Gastroesophageal sphincter (tissue), 4 donors: ENCODE measurements at regions not wholly inside any gene's neighbourhood (a gene's known extent, or its start where the extent isn't known, plus 50 kb on each side); places are given as distances from the start of the nearest gene placed in this dataset.

Experiments used
- ATAC-seq: fragments of 150-250 bp; one replicate; pipeline ENCODE4 v1.9.1; 2016; ENCODE audit warnings: mild to moderate bottlenecking, moderate library complexity
- H3K27ac ChIP-seq, 4 donors: fragments of 200-600 bp; sonication (generic) in 3 of 4; 1 replicate in 3 of 4; 2 replicates in 1 of 4; pipeline ENCODE4 v1.5.1; 2016 to 2019
- H3K27me3 ChIP-seq: fragments of 200-600 bp; sonication (generic); one replicate; pipeline ENCODE4 v1.5.1; 2019
- H3K36me3 ChIP-seq, 2 donors: fragments of 200-600 bp; sonication (generic); one replicate each; pipeline ENCODE4 v1.5.1; 2019; ENCODE audit warnings: control low read depth in 1 of 2
- H3K4me1 ChIP-seq, 3 donors: fragments of 200-600 bp; sonication (generic); 1 replicate in 2 of 3; 2 replicates in 1 of 3; pipeline ENCODE4 v1.5.1; 2016 to 2019; ENCODE audit warnings: control low read depth in 2 of 3
- H3K4me3 ChIP-seq, 2 donors: fragments of 200-600 bp; sonication (generic); one replicate each; pipeline ENCODE4 v1.5.1; 2019; ENCODE audit warnings: mild to moderate bottlenecking in 1 of 2, moderate library complexity in 1 of 2
- H3K9me3 ChIP-seq, 3 donors: fragments of 200-600 bp; sonication (generic); one replicate each; pipeline ENCODE4 v1.5.1; 2017 to 2019; ENCODE audit warnings: control low read depth in 2 of 3
- EP300 ChIP-seq: sonication (generic); formaldehyde crosslinking; IDR thresholded peaks from one replicate; pipeline ENCODE4 v1.6.1; 2017; ENCODE audit warnings: antibody characterized with exemption, mild to moderate bottlenecking
- POLR2A ChIP-seq, 2 donors: fragments of 450-650 bp; IDR thresholded peaks; one replicate each; pipeline ENCODE4 v1.6.1; 2017; ENCODE audit warnings: antibody characterized with exemption in 2 of 2, mild to moderate bottlenecking in 2 of 2, moderate library complexity in 1 of 2
- POLR2AphosphoS5 ChIP-seq: sonication (generic); formaldehyde crosslinking; IDR thresholded peaks from one replicate; pipeline ENCODE4 v1.6.1; 2017; ENCODE audit warnings: antibody characterized with exemption
- WGBS, 2 donors: methylation state at CpG; one replicate each; pipeline ENCODE4 v1.1.5; 2018; ENCODE audit warnings: low coverage in 1 of 2; 5-methylcytosine and 5-hydroxymethylcytosine counted together
- TF ChIP-seq, protein P1 (sequence below), 4 experiments: fragments of 200-600 bp in 2 of 4; fragments of 450-650 bp in 2 of 4; sonication (generic) in 1 of 4; IDR thresholded peaks; one replicate each; pipeline ENCODE4 v1.5.1; 2017 to 2019; ENCODE audit warnings: antibody characterized with exemption in 4 of 4, mild to moderate bottlenecking in 2 of 4, moderate library complexity in 2 of 4

DNA sequence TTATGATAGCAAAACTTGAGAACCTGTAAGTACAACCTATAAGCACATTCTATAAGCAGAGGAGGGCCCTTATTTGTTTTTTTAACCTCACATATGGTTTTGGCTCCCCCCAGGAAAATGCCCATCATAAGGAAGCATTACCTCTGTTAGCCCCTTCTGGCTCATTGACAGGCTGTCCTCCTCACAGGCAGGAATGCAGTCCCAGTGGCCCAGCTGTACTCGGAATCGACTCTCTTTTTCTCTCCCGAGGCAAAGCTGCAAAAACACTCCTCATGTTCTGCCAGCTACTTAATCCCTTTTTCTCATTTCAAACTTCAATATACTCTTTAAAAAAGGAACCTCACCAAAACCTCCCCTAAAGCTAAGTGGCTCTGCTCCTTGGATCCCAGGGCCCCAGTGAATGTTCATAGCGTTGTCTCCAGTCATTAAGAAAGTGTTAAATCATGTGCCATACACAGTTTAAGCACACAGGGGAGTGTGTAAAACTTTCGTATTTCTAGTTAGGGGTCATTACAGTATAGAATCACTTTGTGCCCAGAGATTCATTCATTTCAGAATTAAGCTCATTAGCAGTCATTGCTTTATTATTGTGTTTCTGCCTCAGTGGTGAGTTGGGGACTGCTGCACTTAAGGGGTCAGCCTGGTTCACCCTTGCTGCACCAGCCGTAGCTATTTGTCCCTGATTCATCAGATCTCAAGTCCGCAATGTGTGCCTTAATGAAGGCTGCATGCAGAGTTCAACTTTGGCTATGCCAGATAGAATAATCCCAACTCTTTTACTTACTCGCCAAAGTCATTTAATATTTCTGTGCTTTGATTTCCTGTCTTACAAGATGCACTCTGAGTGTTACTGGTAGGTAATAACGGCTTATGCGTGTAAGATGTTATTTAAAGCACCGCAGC, 57.6 kb downstream of the JRKL start:
- H3K9me3 ChIP-seq: no peaks in the 10 kb centered on the region
- WGBS, 2 donors: 62 to 86% methylated on average over 5 to 11 of the region's 11 CpGs
- no peak overlapping the region for H3K27ac ChIP-seq
- H3K4me1 ChIP-seq: no peaks in the 10 kb centered on the region
- no peak for ATAC-seq
- H3K36me3 ChIP-seq: no peaks in the 10 kb centered on the region
- no peak overlapping the region for H3K4me3 ChIP-seq
- H3K27me3 ChIP-seq: no peaks in the 10 kb centered on the region
- TF ChIP-seq POLR2A (IDR thresholded peaks at IDR 0.05): no peak
- no peak for TF ChIP-seq POLR2AphosphoS5
- no peak for TF ChIP-seq EP300
- TF ChIP-seq, protein P1, sequence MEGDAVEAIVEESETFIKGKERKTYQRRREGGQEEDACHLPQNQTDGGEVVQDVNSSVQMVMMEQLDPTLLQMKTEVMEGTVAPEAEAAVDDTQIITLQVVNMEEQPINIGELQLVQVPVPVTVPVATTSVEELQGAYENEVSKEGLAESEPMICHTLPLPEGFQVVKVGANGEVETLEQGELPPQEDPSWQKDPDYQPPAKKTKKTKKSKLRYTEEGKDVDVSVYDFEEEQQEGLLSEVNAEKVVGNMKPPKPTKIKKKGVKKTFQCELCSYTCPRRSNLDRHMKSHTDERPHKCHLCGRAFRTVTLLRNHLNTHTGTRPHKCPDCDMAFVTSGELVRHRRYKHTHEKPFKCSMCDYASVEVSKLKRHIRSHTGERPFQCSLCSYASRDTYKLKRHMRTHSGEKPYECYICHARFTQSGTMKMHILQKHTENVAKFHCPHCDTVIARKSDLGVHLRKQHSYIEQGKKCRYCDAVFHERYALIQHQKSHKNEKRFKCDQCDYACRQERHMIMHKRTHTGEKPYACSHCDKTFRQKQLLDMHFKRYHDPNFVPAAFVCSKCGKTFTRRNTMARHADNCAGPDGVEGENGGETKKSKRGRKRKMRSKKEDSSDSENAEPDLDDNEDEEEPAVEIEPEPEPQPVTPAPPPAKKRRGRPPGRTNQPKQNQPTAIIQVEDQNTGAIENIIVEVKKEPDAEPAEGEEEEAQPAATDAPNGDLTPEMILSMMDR (IDR thresholded peaks at IDR 0.05): no peak

DNA sequence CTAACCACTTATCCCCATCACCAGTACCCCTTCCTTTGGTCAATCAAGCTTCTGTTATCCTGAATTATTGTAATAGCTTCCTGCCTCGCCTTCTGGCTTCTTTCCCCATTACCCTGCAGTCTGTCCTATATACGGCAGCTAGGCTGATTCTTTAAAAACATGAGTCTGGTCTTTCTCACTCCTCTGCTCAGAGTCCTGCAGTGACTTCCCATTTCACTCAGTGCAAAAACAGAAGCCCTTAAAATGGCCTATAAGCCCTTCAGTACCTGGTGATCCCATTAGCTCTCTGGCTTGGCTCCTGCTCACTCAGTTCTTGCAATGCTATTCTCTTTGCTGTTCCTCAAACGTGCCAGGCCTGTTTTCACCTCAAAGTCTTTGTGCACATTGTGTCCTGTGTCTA, 58.4 kb downstream of the JRKL start:
- no peak for TF ChIP-seq POLR2AphosphoS5
- TF ChIP-seq, protein P1 (IDR thresholded peaks at IDR 0.05): no peak
- H3K36me3 ChIP-seq: no peaks in the 10 kb centered on the region
- H3K27me3 ChIP-seq: no peaks in the 10 kb centered on the region
- no peak overlapping the region for H3K27ac ChIP-seq
- H3K9me3 ChIP-seq: no peaks in the 10 kb centered on the region
- 34 to 80% methylated on average over 1 to 3 of the region's 3 CpGs for WGBS, 2 donors
- H3K4me3 ChIP-seq: no peak overlapping the region
- ATAC-seq: no peak
- no peaks in the 10 kb centered on the region for H3K4me1 ChIP-seq

DNA sequence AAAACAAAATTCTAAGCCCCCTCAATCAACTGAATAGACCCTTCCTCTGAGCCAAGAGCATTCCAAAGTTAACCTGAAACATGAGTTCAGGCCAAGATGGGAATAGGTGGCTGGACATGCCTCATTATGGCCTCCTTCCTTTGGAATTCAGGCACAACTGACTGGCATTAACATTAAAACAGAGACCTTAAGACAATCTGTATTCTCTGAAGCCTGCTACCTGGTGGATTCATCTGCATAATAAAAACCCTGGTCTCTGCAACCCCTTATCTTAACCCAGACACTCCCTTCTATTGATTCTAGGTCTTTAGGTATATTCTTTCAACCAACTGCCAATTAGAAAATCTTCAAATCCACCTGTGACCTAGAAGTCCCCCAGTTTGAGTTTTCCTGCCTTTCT, 66.3 kb downstream of the JRKL start:
- Histone ChIP-seq H3K27ac (no peak overlapping the region), H3K4me1 (no peaks in the 10 kb centered on the region), H3K4me3 (no peak overlapping the region), H3K27me3 (peaks cover 13% of the 10 kb centered on the region), H3K36me3 (no peaks in the 10 kb centered on the region), H3K9me3 (peaks cover 0 to 8% (median 0%) of the 10 kb centered on the region in 3 donors)
- TF ChIP-seq POLR2A (IDR thresholded peaks at IDR 0.05): no peak
- TF ChIP-seq, protein P1 (IDR thresholded peaks at IDR 0.05): no peak
- no peak for TF ChIP-seq EP300
- TF ChIP-seq POLR2AphosphoS5: no peak
- ATAC-seq: no peak

DNA sequence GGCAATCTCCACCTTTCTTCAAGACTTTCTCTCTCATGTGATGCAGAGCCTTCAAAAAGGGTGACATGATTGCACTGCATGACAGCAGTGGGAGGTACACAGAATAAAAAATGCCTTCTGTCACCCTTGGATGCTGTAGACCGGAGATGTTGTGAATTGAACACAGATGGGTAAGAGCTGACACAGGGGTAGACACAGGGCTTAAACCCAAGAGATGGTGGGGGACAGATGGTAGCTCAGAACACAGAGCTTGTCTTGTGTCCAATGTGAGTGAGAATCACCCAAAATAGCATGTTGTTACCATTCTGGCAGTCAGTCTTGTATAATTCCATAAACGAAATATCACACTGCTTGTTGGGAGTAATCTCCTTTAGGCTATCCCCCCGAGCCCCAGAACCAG, 69.9 kb downstream of the JRKL start:
- WGBS, 2 donors: 58 to 73% methylated on average over 1 to 3 of the region's 3 CpGs
- H3K4me3 ChIP-seq: no peak overlapping the region
- peaks cover 9% of the 10 kb centered on the region for H3K27me3 ChIP-seq
- TF ChIP-seq, protein P1 (IDR thresholded peaks at IDR 0.05): no peak
- TF ChIP-seq POLR2AphosphoS5: no peak
- no peak overlapping the region for H3K27ac ChIP-seq
- no peaks in the 10 kb centered on the region for H3K36me3 ChIP-seq
- ATAC-seq: no peak
- peaks cover 0 to 5% (median 4%) of the 10 kb centered on the region in 3 donors for H3K4me1 ChIP-seq
- peaks cover 0 to 8% (median 0%) of the 10 kb centered on the region in 3 donors for H3K9me3 ChIP-seq

DNA sequence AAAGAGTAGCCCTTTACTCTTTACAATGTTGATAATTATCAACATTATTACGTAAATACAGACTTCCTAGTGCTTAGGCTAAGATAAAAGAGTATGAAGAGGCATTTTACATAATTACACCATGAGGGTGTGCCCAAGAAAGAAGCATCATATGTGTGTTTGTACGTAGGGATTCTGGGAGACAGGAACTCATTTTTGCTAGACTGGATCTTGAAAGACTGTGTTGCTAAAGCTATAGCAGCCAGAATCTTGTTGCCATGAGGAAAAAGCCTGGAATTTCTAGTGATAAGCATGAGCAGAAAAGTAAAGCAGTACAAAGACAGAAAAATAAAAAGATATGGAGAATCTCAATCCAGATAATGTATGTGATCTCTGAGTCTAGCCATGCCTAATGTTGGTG, 72.1 kb downstream of the JRKL start:
- H3K4me1 ChIP-seq: peaks cover 0 to 5% (median 4%) of the 10 kb centered on the region in 3 donors
- ATAC-seq: no peak
- no peak overlapping the region for H3K27ac ChIP-seq
- no peaks in the 10 kb centered on the region for H3K27me3 ChIP-seq
- peaks cover 0 to 8% (median 0%) of the 10 kb centered on the region in 3 donors for H3K9me3 ChIP-seq
- H3K36me3 ChIP-seq: no peaks in the 10 kb centered on the region
- no peak overlapping the region for H3K4me3 ChIP-seq
- 43 to 53% methylated on average over 2 of the region's 2 CpGs for WGBS, 2 donors
- TF ChIP-seq, protein P1 (IDR thresholded peaks at IDR 0.05): no peak
- no peak for TF ChIP-seq POLR2A (IDR thresholded peaks at IDR 0.05)
- TF ChIP-seq EP300: no peak
